BE2C (cell line): ENCODE measurements at regions not wholly inside any gene's neighbourhood (a gene's known extent, or its start where the extent isn't known, plus 50 kb on each side); places are given as distances from the start of the nearest gene placed in this dataset.
"Not testable (repeated sequence)": the region's sequence is repeated elsewhere in the genome, so short reads cannot be mapped to it uniquely, and the experiment has no call there.

Source experiments
- DNase-seq: peaks from one replicate; pipeline ENCODE4 v3.0.0-alpha.2; 2020
- H3K27me3 ChIP-seq: fragments of 250-450 bp; sonication (Bioruptor Pico); 2 replicates; pipeline ENCODE4 v1.5.1; 2020; ENCODE audit warnings: mild to moderate bottlenecking
- H3K36me3 ChIP-seq: fragments of 250-450 bp; sonication (Bioruptor Pico); 2 replicates; pipeline ENCODE4 v1.5.1; 2020; ENCODE audit warnings: mild to moderate bottlenecking
- H3K4me1 ChIP-seq: fragments of 250-450 bp; sonication (Bioruptor Pico); 2 replicates; pipeline ENCODE4 v1.5.1; 2020
- H3K4me3 ChIP-seq: 2 replicates; pipeline ENCODE4 v1.5.1; 2011; ENCODE audit warnings: low read depth, low read length
- H3K9me3 ChIP-seq: fragments of 250-450 bp; sonication (Bioruptor Pico); 2 replicates; pipeline ENCODE4 v1.5.1; 2020
- TF ChIP-seq, protein P1 (sequence below): IDR thresholded peaks from 2 replicates; pipeline ENCODE4 v1.5.1; 2012; ENCODE audit warnings: mild to moderate bottlenecking, low read depth, low read length

- TF ChIP-seq, protein P1, sequence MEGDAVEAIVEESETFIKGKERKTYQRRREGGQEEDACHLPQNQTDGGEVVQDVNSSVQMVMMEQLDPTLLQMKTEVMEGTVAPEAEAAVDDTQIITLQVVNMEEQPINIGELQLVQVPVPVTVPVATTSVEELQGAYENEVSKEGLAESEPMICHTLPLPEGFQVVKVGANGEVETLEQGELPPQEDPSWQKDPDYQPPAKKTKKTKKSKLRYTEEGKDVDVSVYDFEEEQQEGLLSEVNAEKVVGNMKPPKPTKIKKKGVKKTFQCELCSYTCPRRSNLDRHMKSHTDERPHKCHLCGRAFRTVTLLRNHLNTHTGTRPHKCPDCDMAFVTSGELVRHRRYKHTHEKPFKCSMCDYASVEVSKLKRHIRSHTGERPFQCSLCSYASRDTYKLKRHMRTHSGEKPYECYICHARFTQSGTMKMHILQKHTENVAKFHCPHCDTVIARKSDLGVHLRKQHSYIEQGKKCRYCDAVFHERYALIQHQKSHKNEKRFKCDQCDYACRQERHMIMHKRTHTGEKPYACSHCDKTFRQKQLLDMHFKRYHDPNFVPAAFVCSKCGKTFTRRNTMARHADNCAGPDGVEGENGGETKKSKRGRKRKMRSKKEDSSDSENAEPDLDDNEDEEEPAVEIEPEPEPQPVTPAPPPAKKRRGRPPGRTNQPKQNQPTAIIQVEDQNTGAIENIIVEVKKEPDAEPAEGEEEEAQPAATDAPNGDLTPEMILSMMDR, result no peak
- DNase-seq, result no peak
- Histone ChIP-seq H3K9me3 (no peaks in the 10 kb centered on the region), H3K36me3 (no peaks in the 10 kb centered on the region), H3K4me1 (no peaks in the 10 kb centered on the region), H3K4me3 (no peak overlapping the region), H3K27me3 (no peaks in the 10 kb centered on the region)
These were observed 66.6 kb upstream of the SLIT2 start for GRCh38 chr4:20185103-20185502.

DNA sequence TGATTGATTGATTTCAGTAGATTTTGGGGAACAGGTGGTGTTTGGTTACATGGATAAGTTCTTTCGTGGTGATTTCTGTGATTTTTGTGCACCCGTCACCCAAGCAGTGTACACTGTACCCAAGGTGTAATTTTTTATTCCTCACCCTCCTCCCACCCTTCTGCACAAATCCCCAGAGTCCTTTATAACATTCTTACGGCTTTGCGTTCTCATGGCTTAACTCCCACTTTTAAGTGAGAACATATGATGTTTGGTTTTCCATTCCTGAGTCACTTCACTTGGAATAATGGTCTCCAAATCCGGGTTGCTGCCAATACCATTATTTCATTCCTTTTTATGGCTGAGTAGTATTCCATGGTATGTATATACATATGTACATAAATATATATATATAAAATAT is 68.6 kb upstream of the SLIT2 start:
- not testable (repeated sequence) for H3K4me3 ChIP-seq, H3K36me3 ChIP-seq, H3K4me1 ChIP-seq, H3K27me3 ChIP-seq, DNase-seq, H3K9me3 ChIP-seq

GRCh38 chr4:20181926-20182325 is 69.8 kb upstream of the SLIT2 start:
- Histone ChIP-seq H3K4me1 (no peaks in the 10 kb centered on the region), H3K4me3 (no peak overlapping the region), H3K27me3 (no peaks in the 10 kb centered on the region), H3K9me3 (no peaks in the 10 kb centered on the region), H3K36me3 (no peaks in the 10 kb centered on the region)
- no peak for DNase-seq
- TF ChIP-seq, protein P1, result no peak

DNA sequence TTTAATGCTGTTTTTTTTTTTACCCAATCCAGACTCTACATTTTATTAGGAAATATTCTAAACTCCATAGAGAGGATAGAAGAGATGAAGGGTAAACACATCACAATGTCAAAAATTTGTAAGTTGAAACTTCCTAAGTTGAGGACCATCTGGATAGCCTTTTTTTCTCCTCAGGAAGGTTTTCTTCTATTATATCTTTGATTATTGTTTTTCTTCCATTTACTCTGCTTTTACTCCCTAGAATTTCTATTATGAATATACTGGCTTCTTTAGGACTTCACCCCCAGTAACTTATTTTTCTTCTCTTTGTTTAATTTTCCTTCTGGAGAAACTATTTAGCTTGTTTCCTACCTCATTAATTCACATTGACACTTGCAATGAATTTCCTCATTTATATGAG is 71.2 kb upstream of the SLIT2 start:
- Histone ChIP-seq H3K27me3 (no peaks in the 10 kb centered on the region), H3K36me3 (no peaks in the 10 kb centered on the region), H3K4me3 (no peak overlapping the region), H3K4me1 (no peaks in the 10 kb centered on the region), H3K9me3 (no peaks in the 10 kb centered on the region)
- TF ChIP-seq, protein P1, result no peak
- no peak for DNase-seq

DNA sequence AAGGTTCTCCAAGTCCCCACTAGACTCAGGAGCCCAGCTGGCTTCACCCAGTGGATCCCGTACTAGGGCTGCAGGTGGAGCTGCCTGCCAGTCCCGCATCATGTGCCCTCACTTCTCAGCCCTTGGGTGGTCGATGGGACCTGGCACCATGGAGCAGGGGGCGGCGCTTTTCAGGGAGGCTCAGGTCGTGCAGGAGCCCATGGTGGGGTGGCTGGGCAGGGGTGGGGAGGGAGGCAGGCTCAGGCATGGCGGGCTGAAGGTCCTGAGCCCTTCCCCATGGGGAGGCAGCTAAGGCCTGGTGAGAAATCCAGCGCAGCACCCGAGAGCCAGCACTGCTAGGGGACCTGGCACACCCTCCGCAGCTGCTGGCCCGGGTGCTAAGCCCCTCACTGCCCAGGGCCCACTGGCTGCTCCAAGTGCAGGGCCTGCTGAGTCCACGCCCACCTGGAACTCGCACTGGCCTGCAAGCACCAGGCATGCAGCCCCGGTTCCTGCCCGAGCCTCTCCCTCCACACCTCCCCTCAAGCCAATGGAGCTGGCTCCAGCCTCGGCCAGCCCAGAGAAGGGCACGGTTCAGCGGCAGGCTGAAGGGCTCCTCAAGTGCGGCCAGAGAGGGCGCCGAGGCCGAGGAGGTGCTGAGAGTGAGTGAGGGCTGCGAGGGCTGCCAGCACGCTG is 72.7 kb upstream of the SLIT2 start:
- Histone ChIP-seq H3K9me3 (no peaks in the 10 kb centered on the region), H3K4me1 (no peaks in the 10 kb centered on the region), H3K36me3 (no peaks in the 10 kb centered on the region), H3K4me3 (no peak overlapping the region), H3K27me3 (no peaks in the 10 kb centered on the region)
- DNase-seq, result no peak
- TF ChIP-seq, protein P1, result no peak

- no peaks in the 10 kb centered on the region for H3K36me3 ChIP-seq
- DNase-seq, result no peak
- TF ChIP-seq, protein P1, result no peak
- no peaks in the 10 kb centered on the region for H3K9me3 ChIP-seq
- no peaks in the 10 kb centered on the region for H3K4me1 ChIP-seq
- H3K27me3 ChIP-seq, result no peaks in the 10 kb centered on the region
- H3K4me3 ChIP-seq, result no peak overlapping the region
These were observed 74.8 kb upstream of the SLIT2 start for GRCh38 chr4:20176881-20177280.
